ENCODE measurements at regions not wholly inside any gene's neighbourhood (a gene's known extent, or its start where the extent isn't known, plus 50 kb on each side); places are given as distances from the start of the nearest gene placed in this dataset.

DNA sequence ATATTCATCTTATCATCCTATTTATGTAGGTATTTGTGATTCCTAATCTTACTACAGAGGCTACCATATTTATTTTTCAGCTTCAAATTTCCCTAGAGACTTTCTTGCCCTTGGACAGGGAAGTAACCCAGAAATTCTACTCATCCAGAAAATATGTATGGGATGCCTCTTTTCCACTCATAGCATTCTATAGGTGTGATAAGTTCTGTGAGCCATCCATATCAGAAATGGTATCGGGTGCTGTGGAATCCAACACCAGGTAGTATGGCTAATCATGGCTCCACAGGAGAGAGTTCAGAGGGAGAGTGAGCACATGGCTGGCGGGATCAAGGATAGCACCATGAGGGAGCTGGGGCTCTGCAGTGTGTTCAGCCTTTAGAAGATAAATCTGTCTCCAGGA, 349.3 kb upstream of the ACTBL2 start:
- TF ChIP-seq CTCF (IDR thresholded peaks at IDR 0.05; ENCODE audit: low read length) (no peak), EZH2phosphoT487 (IDR thresholded peaks at IDR 0.05; ENCODE audit: low read length) (no peak)

All from MM.1S (cell line).